ENCODE measurements at regions not wholly inside any gene's neighbourhood (a gene's known extent, or its start where the extent isn't known, plus 50 kb on each side); places are given as distances from the start of the nearest gene placed in this dataset.
"Not testable (repeated sequence)": the region's sequence is repeated elsewhere in the genome, so short reads cannot be mapped to it uniquely, and the experiment has no call there.

DNA sequence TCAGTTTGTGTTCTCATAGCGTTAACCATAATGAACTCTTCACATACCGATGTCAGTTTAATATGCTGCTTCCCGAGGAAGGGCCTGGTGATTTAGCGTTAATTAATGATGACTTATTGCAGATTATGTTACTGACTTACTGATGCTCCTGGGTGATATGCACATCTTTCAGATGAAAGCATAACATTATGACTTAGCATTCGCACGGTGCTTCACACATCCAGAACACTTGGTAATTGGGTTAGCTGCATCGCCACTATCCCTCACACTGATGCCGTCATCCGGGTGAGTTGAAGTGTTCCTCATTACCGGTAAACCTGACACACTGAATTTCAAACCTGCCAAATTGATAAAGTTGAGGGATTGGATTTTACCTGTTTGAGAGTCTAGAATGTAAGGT, 239.0 kb upstream of the PODXL start:
- no peak for DNase-seq (ENCODE audit: low spot score)

DNA sequence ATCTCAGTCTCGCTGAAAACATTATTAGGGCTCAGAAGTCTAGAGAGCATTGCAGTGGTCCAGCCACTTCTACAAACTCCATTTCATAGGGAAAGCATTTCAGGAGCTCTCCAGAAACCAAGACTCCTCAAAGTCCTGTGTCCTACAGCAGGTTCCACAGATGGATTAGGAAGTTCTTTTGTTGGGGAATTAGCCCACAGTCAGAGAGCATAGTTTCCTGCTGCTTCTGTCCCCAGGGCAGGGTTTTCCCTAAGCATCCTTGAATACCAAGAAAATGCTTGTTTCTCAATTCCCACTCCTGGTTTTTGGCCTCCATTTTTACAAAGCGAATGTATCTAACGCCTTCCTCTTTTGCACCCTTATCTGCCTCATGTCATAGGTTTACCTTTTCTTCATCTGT, 235.9 kb upstream of the PODXL start:
- DNase-seq (ENCODE audit: low spot score) = no peak

DNA sequence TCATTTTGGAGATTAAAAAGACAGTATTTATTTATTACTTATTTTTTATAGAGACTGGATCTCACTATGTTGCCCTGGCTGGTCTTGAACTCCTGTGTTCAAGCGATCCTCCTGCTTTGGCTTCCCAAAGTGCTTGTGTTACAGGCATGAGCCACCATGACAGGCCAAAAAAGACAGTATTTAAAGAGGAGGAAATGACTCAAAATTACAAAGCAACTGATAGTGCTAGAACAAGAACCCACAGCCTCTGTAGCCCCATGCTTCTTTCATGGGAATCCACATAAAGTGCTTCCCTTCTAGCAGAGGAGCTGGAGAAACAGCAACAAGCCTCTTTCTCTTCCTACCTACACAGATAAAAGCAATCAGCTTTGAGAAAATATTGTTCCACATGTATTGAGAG, 230.7 kb upstream of the PODXL start:
- DNase-seq (ENCODE audit: low spot score) = no peak

DNA sequence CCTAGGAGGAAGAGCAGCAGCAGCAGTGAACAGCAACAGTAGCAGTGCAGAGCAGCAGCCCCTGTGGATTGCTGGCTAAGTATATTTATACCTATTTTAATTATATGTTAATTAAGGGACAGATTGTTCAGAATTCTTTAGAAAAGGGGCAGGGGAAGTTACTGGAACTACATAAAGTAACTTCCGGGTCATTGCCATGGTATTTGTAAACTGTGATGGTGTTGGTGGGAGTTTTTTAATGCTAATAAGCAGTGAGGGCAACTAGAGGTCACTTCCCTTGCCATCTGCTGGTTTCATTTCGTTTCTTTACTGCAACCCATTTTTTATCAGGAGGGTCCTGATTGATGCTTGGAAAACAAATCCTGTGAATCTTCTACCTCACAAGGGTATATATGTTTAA, 229.8 kb upstream of the PODXL start:
- no peak for DNase-seq (ENCODE audit: low spot score)

DNA sequence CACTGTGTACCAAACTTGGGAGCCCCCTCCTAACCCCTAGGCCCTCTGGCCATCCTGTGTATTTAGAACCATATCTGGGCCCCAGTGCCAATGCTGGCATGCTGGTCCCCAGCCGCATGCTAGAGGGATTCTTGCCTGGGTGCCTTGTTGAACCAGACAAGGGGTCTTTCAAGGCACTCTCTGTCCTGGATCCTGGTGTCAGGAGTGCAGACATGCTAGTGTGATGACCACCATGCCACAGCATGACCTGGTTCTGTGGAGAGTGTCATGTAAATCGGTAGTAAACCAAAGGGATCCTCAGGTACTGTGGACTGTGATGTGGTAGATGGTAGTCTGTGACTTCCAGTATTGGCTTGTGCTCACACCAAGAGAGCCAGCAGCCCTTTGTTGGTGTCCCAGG, 222.2 kb upstream of the PODXL start:
- no peak for DNase-seq (ENCODE audit: low spot score)

DNA sequence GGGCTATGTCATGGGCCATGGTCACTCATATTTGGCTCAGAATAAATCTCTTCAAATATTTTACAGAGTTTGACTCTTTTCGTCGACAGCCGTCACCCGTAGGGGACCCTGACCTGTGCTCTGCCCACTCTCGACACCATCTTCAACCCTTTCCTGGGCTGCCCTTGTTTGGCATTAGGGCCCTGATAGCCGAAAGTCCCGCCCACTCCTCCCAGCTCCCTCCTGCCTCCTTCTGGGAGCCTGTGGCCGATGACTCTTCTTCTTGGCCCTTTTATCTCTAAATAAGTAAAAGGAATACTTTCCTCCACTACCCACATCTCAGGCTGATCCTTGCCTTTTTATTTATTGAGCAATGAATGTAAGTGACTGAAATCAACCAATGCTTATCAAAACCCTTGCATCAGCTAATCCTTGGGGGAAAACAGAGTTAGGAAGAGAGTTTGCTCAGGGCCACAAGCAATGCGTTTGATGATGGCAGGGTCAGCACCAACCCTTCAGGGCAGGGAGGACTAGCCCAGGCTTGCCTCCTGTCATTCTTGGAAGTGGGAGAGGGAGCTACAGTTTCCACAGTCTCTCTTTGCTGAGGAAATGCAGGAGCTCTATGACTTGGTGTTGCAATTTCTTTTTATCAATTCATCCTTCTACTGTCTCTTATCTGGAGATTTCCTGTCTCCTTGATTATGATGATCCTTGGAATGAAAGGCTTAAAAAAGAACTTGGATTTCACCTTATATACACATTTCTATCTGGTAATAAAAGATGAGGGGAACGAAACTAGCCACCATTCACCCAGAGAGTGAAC, 218.2 kb upstream of the PODXL start:
- DNase-seq (ENCODE audit: low spot score) = no peak

DNA sequence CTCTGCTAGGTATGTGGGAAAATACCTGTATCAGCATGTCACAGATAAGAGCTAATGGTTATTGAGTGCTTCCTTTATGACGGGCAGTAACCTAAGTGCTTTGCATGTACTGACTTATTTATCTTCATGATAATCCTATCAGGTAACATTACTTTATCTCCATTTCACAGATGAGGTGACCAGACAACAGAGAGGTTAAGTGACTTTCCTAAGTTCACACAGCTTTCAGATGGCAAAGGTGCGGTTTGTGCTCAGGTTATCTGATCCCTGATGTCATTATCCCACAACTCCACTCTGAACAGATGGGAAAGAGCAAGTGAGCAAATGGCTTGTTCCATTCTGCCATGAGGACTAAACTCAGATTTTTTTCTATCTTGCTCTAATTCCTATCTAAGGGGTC, 217.0 kb upstream of the PODXL start:
- DNase-seq (ENCODE audit: low spot score) = no peak

DNA sequence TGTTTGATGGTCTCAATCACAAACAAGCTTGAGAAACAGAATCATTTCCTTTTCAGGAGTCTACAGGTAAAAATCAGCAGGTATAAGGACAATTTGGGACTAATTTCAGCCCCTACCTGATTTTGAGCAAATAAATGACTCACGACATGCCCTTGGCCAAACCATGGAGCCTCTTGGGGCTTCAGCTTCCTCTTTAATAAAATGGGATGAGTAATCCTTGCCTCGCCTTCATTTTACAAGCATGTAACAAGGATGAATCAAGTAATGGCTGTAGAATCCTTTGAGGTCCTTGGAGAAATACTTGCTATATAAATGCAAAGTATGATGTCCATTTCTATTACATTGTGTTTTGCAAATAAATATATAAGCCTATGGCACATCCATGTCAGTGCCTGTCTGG, 212.8 kb upstream of the PODXL start:
- no peak for DNase-seq (ENCODE audit: low spot score)

DNA sequence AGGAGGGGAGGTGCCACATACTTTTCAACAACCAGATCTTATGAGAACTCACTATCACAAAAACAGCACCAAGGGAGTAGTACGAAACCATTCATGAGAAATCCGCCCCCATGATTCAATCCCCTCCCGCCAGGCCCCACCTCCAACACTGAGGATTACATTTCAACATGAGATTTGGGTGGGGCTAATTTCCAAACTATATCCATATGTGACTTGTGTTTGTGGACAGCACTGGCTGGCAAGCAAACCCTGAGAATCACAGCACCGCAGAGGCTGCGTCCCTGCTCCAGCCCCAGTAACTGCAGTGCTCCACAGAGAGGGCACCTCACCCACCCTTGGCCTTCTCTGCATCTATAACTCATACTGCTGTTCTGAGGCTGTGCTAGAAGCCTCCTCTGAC, 211.2 kb upstream of the PODXL start:
- no peak for DNase-seq (ENCODE audit: low spot score)

DNA sequence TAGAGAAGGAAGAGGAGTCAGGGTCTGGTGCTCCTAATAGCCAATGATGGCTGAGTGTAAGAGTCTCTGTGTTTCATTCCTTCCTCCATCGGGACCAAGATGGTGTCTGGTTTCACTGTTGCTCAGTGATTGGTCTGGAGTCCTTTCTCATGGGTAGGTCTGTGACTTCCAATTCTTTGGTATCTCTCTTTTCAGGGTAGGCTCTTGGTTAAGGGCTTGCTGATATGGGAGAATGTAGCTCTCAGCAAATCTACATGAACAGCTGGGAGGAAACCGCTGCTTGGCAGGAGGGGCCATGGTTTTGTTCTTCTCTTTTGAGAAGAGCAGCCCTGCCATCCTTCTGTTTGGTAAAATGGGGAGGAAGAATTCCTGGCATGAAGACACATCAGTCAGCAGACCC, 209.1 kb upstream of the PODXL start:
- no peak for DNase-seq (ENCODE audit: low spot score)

DNA sequence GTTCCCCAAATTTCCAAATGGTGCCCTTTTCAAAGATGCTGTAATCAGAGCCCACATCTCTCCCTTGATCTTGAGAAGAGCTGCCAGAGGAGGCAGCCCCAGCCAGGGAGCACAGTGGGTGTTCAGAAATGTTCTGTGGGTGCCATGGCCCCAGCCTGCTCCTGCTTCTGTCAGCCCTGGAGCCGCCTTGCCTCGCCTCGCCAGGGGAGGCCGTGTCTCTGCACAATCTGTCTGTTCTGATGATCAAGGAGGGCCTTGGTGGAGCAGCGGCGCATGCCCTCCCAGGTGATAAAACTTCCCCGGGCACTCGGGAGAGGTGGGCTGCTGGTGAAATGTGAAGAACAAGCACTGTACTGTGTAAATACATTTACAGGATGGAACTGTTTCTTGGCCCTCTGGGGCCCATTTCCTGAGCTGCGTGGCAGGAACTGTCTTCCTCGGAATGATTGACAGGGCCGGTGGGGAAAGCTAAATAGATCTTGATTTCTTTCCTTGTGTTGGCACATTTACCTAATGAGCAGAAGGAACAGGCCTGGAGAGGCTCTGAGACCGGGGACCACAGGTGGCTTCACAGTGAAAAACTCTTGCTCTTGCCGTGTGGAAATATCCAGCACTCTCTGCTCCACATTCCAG, 207.8 kb upstream of the PODXL start:
- no peak for DNase-seq (ENCODE audit: low spot score)

DNA sequence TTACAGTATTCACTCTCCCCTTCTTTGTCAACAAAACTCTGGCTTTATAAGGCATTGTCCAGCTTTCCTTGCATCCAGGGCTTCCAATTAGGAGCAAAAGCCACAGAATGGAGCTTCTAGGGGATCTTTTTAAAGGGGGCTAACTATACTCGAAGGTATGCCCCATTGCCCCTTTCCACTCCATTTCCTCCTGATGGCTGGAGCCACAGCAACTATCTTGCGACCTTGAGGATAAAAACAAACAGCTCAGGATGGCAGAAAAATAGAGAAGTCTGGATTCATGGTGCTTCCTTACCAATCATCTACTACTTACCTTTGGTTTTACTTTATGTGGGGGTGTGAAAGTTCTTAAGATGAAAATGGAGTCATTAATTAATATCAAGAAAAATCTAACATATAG, 206.3 kb upstream of the PODXL start:
- DNase-seq (ENCODE audit: low spot score) = no peak

DNA sequence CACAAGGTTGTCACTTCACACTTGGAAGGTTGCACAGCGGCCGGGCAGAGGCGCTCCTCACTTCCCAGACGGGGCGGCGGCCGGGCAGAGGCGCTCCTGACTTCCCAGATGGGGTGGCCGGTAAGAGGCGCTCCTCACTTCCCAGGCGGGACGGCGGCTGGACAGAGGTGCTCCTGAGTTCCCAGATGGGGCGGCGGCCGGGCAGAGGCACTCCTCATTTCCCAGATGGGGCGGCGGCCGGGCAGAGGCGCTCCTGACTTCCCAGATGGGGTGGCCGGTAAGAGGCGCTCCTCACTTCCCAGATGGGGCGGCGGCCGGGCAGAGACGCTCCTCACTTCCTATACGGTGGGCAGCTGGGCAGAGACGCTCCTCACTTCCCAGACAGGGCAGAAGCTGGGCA, 199.4 kb upstream of the PODXL start:
- DNase-seq (ENCODE audit: low spot score) = not testable (repeated sequence)

DNA sequence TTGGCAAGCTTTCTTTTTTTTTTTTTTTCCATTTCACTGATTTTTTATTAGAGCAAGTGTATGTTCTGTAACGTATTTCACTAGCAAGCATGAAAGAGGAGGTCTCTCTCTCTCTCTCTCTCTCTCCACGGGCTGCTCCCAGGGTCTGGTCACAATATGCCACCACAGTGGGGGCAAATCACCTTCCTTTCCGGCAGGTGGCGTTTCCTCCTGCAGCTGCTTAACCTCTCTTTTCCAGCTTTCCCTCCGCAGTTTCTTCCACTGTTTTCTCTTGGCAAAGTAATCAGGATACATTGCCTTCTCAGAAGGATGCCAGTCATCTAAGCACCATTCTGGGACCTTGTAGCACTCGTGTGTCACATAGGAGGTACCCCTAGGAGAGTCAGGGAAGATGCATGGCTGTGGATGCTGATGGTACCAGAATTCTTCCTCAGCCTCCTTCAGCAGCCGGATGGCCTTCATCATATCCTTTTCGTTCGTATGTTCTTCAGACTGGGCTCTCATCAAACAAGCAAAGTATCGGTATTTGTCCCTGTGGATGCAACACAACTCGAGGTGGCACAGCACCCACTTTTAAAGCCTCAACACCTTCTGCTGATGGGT, 197.3 kb upstream of the PODXL start:
- DNase-seq (ENCODE audit: low spot score) = no peak

DNA sequence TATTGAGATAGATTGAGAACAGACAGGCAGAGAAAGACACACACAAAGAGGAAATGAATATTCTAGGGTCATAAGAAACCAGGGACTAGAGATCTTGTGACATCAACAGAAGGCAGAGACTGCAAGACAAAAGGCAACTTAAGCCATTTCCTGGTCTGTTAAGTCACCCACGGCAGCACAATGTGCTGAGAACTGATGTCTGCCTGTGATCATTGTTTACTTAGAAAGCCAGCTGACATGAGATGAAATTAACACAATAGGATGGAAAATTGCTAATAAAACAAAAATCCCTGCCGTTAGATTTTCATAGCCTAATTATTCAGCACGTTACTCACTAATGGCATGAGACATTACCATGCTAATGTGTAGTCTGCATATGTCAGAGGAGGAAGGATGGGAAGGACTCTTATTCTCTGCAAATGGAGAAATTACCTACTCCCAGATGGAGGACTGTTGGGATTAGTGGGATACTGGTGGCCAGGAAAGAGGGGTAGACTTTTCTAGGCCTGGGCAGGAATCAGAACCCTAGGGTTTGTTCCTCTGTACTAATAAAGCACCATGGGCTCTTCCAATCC, 191.3 kb upstream of the PODXL start:
- DNase-seq (ENCODE audit: low spot score) = no peak

DNA sequence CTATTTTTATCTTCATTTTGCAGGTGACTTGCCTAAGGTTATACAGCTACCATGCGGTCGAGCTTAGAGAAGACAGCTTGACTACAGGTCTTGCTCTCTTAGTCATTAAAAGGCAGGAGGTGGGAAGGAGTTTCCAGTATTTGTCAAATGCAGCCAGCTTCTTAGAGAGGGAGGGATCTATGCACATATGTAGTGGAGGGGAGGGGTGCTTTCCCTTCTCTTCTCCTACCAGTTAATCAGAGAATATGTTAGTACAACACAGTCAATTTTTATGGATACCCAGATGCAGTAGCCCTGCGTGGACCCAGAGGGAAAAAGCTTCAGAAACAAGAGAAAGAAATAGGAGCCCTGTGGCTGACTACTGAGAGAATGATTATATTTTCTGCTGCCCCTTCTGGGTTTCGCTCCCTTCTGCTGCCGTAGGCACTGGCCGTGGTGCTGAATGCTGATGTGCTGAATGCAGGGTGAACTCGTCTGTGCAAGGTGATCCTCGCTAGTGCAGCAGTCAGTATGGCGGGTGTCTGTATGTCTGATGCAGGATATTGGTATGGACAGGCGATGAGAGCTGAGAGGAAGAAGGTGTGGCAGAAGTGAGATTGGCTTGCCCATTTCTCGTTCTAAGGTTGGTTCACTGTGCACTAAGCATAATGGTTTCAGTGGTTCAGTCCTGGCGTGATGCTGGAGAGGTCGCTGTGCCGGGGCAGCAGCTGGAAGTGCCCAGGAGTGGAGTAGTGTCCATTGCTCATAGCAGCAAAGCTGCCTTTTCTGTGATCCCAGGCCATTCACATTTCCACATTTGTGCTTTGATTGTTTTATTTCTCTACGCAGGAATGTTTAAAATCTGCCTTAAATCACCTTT, 189.2 kb upstream of the PODXL start:
- no peak for DNase-seq (ENCODE audit: low spot score)

DNA sequence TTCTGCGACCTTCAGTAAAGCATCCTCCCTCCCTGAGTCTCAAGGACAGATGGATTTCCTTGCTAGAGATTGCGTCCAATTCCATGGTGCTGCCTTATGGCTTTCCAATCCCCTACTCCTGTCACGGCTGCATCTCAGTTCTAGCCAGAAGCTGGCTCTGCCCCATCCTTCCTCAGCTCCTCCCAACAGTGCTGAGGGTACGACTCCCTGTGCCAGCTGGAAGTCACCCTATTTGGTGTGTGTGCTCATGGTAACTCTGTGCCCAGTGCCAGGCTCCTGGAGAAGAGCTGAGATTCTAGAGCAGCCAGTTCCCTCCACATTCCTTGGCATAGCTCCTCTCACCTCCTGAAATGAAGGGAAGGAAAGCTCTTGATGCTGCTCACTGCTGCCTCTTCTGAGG, 185.0 kb upstream of the PODXL start:
- DNase-seq (ENCODE audit: low spot score) = no peak

DNA sequence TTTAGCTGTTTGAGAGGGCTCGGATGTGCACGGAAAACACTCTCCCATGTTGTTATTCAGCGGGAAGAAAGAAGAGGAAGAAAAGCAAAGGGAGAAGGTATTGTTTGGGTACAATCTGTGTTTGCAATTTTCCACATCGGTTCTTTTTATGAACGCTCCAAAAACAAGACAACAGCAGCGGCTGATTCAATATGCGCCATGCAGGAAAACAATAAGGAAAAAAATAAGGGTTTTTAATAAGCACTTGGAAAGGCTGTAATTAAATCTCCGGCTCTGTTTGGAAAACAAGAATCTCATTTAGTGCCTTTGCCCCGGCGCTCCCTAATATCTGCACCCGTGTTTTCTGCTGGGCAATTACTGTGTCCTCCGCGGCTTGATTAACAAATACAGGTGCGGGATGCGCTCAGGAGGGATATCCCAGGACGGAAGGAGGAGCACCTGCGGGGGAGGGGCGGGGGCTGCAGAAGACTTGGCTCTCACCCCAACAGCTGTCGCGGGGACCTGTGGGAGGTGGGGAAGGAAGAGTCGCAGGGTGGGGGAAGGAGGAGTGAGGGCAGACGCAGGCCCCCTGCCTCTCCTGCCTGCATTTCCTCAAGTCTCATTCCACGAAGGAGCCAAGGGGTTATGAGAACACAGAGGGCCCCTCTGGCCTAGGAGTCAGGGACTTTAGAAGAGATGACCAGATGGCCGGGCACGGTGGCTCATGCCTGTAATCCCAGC, 181.5 kb upstream of the PODXL start:
- DNase-seq (ENCODE audit: low spot score) = no peak

DNA sequence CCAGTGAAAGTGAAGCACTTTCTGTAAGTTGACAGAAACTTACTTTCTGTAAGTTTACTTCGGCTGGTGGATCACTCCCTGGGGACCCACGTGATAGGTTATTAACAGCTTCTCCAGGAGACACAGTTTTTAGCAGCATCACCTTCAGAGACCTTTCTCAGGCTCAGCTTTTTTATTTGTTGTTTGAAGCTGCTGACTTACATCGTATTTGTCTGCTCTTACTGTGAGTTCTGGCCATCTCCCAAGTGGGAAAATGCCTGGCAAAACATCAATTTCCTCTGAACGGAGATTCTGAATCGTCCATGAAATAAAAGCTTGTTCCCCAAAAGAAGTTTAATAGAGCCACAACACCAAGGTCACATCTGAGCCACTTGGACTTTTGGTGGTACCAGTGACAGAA, 178.7 kb upstream of the PODXL start:
- no peak for DNase-seq (ENCODE audit: low spot score)

DNA sequence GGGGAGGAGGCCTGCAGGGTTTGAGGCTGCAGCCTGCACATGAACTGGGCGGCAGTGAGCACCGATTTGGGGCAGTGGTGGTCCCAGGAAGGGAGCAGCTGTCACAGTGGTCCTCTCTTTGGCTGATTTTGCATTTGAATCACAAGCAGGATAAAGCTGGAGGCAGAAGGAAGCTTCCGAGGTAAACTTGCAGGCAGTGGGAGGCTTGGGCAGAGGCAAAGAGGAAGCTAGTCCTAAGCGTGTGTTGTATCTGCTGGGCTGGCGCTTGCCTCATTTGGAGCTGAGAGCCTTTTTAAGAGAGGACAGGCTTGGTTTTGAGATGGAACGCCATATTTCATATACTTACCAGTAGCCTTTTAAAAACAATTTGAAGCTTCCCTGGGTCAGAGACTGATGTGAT, 177.2 kb upstream of the PODXL start:
- DNase-seq (ENCODE audit: low spot score) = no peak

DNA sequence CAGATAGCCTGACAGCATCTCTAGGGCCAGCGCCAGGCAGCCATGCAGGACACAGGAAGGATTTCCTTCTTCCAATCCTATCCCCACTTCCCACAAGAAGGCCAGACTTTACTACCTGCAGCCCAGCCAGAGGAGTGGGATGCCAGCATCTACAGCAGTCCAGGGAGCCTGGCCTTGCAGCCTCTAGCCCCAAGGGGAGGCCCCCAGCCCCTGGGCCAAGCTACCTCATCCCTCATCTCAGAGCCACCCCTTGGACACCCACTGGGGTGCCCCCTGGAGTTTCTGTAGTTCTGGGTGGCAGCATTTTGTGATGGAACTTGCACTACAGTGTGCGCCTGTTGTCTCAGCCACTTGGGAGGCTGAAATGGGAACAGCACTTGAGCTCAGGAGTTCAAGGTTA, 170.8 kb upstream of the PODXL start:
- no peak for DNase-seq (ENCODE audit: low spot score)

DNA sequence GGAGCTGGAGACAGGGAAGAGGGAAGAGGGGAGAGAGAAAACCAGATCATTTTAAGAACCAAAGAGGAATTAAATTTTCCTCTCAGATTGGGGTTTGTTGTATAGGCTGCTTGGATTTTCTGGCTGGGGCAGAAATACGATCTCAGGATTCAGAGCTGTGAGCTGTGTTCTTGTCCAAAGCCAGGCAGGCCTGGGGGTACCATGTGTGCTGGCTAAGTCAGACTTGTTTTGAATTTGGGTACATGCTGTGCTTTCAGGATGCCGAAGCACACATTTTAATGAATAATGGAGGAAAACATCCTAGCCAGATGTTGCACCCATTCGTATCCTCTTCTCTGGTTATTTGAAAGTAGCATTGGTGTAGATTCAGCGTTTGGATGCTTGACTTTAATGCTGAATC, 170.3 kb upstream of the PODXL start:
- DNase-seq (ENCODE audit: low spot score) = no peak

Measured in CD4-positive, alpha-beta T cell treated with Interleukin-2 at 100 ng/mL for 4 hours (primary cell).